ENCODE measurements at regions not wholly inside any gene's neighbourhood (a gene's known extent, or its start where the extent isn't known, plus 50 kb on each side); places are given as distances from the start of the nearest gene placed in this dataset.

- no peak for TF ChIP-seq NRF1 (conservative IDR thresholded peaks at IDR 0.05; ENCODE audit: low read depth, low read length)
- TF ChIP-seq EED (IDR thresholded peaks at IDR 0.05; ENCODE audit: low read depth) = no peak
- no peak for TF ChIP-seq JUND (IDR thresholded peaks at IDR 0.05; ENCODE audit: low read depth, low read length)
- TF ChIP-seq GABPA (IDR thresholded peaks at IDR 0.05; ENCODE audit: low read depth) = no peak
- TF ChIP-seq BCLAF1 (IDR thresholded peaks at IDR 0.05) = no peak
These were observed 172.9 kb upstream of the NECTIN1 start (continued) for GRCh38 chr11:119901657-119902577.

GRCh38 chr11:119899997-119900396, 171.0 kb upstream of the NECTIN1 start:
- intact Hi-C loops (cut with micrococcal nuclease; ENCODE audit: unreplicated experiment) = no loop called here
- Histone ChIP-seq H3K79me2 (ENCODE audit: control insufficient read depth, insufficient read depth, low read length) (no peaks in the 10 kb centered on the region), H4K20me1 (ENCODE audit: control insufficient read depth, insufficient read depth) (no peaks in the 10 kb centered on the region; the same call in 1 of the 2 replicates), H2AFZ (ENCODE audit: control insufficient read depth, low read depth, low read length) (no peak overlapping the region), H3K4me3 (no peak overlapping the region), H3K9me3 (replicated peaks; ENCODE audit: control insufficient read depth, insufficient read depth, low read length) (no peaks in the 10 kb centered on the region), H3K4me2 (ENCODE audit: control insufficient read depth, insufficient read depth) (no peak overlapping the region), H3K4me1 (ENCODE audit: control insufficient read depth, insufficient read depth, low read length) (peaks cover 6% of the 10 kb centered on the region; the same call in 1 of the 2 replicates), H3K9ac (ENCODE audit: control insufficient read depth, insufficient read depth, low read length) (no peak overlapping the region), H3K27ac (ENCODE audit: control insufficient read depth, insufficient read depth) (no peak overlapping the region), H3K36me3 (ENCODE audit: control insufficient read depth in 2 of 2, insufficient read depth in 2 of 2, low read length in 1 of 2) (no peaks in the 10 kb centered on the region), H3K27me3 (replicated peaks in 1 of 2; ENCODE audit: control insufficient read depth in 2 of 2, insufficient read depth in 2 of 2, low read length in 1 of 2) (no peaks in the 10 kb centered on the region; a peak in 2 of 4 replicates)
- CTCF ChIA-PET = no interaction called here
- SMC1A ChIA-PET (ENCODE audit: uncharacterized antibody, unreplicated experiment) = no interaction called here
- TF ChIP-seq ZNF592 (IDR thresholded peaks at IDR 0.05) = no peak
- ATAC-seq (no peak), DNase-seq (ENCODE audit: low read depth, low spot score) (no peak), FAIRE-seq (no peak)
- POLR2A ChIA-PET = no interaction called here
- in situ Hi-C loops (cut with MboI) = no loop called here
- RAD21 ChIA-PET (ENCODE audit: unreplicated experiment) = no interaction called here
- BruUV-seq (replicated peaks) = no TSS peak
- 58% methylated on average over 3 of the region's 3 CpGs for WGBS (ENCODE audit: insufficient coverage, insufficient replicate concordance, low lambda C conversion rate, missing lambda C conversion rate)
